SU-DHL-6 (cell line): ENCODE measurements at regions not wholly inside any gene's neighbourhood (a gene's known extent, or its start where the extent isn't known, plus 50 kb on each side); places are given as distances from the start of the nearest gene placed in this dataset.
"Not testable (repeated sequence)": the region's sequence is repeated elsewhere in the genome, so short reads cannot be mapped to it uniquely, and the experiment has no call there.

Experiments
- H2AFZ ChIP-seq: fragments of 200-600 bp; sonication (generic); 2 replicates; pipeline ENCODE4 v1.6.1; 2014; ENCODE audit warnings: low read depth, mild to moderate bottlenecking, moderate library complexity, mixed read lengths, antibody characterized with exemption, low read length; ENCODE audit not compliant: severe bottlenecking
- H3F3A ChIP-seq: fragments of 200-600 bp; shearing (Covaris generic); 2 replicates; pipeline ENCODE4 v1.6.0; 2016; ENCODE audit warnings: antibody characterized with exemption, mild to moderate bottlenecking; ENCODE audit not compliant: insufficient read depth
- H3K27ac ChIP-seq: fragments of 200-600 bp; sonication (generic); 2 replicates; pipeline ENCODE4 v1.5.1; 2016; ENCODE audit warnings: low read depth, mild to moderate bottlenecking, low read length, moderate library complexity, mixed read lengths
- H3K27me3 ChIP-seq: fragments of 200-600 bp; sonication (generic), shearing (Covaris generic); 2 replicates; pipeline ENCODE4 v1.6.0; 2014; ENCODE audit warnings: mild to moderate bottlenecking, low read length
- H3K36me3 ChIP-seq: fragments of 200-600 bp; sonication (generic); 2 replicates; pipeline ENCODE4 v1.6.1; 2014; ENCODE audit warnings: mild to moderate bottlenecking, low read length, mixed read lengths
- H3K4me2 ChIP-seq: fragments of 300-600, 200-600 bp; shearing (Covaris generic), sonication (generic); 2 replicates; pipeline ENCODE4 v1.6.0; 2014; ENCODE audit warnings: low read length, low read depth, mild to moderate bottlenecking; ENCODE audit not compliant: poor library complexity, severe bottlenecking
- H3K4me3 ChIP-seq: fragments of 200-600 bp; sonication (generic); 2 replicates; pipeline ENCODE4 v1.5.1; 2014; ENCODE audit warnings: antibody characterized with exemption, low read length, mild to moderate bottlenecking, mixed read lengths; ENCODE audit not compliant: insufficient read depth, poor library complexity, severe bottlenecking
- H3K79me2 ChIP-seq: fragments of 200-600 bp; sonication (generic); 2 replicates; pipeline ENCODE4 v1.6.1; 2014; ENCODE audit warnings: mild to moderate bottlenecking, low read length, moderate library complexity; ENCODE audit not compliant: insufficient read depth
- H3K9ac ChIP-seq: fragments of 200-600 bp; sonication (generic); 2 replicates; pipeline ENCODE4 v1.7.0; 2014; ENCODE audit warnings: mild to moderate bottlenecking, low read length
- H3K9me2 ChIP-seq: fragments of 200-600 bp; sonication (generic); replicated peaks from 2 replicates; pipeline ENCODE4 v1.6.1; 2014; ENCODE audit warnings: low read length; ENCODE audit not compliant: insufficient read depth
- H3K9me3 ChIP-seq: fragments of 200-600 bp; sonication (generic); 2 replicates; pipeline ENCODE4 v1.6.1; 2014; ENCODE audit warnings: low read length, mixed read lengths; ENCODE audit not compliant: insufficient read depth
- H4K20me1 ChIP-seq: fragments of 200-600 bp; sonication (generic); 2 replicates; pipeline ENCODE4 v1.6.1; 2014; ENCODE audit warnings: low read depth, mild to moderate bottlenecking, antibody characterized with exemption, low read length, moderate library complexity, mixed read lengths
- EZH2phosphoT487 ChIP-seq: fragments of 200-600 bp; sonication (generic), shearing (Covaris generic); conservative IDR thresholded peaks from 2 replicates; pipeline ENCODE4 v1.6.1; 2018; ENCODE audit warnings: mild to moderate bottlenecking, antibody characterized with exemption, low read length, moderate library complexity, mixed read lengths
- TF ChIP-seq, protein P1 (sequence below): fragments of 200-600 bp; sonication (generic); IDR thresholded peaks from one replicate; pipeline ENCODE4 v1.5.1; 2017; ENCODE audit warnings: antibody characterized with exemption, mild to moderate bottlenecking, low read length, moderate library complexity; ENCODE audit not compliant: insufficient read depth, poor library complexity, severe bottlenecking

DNA sequence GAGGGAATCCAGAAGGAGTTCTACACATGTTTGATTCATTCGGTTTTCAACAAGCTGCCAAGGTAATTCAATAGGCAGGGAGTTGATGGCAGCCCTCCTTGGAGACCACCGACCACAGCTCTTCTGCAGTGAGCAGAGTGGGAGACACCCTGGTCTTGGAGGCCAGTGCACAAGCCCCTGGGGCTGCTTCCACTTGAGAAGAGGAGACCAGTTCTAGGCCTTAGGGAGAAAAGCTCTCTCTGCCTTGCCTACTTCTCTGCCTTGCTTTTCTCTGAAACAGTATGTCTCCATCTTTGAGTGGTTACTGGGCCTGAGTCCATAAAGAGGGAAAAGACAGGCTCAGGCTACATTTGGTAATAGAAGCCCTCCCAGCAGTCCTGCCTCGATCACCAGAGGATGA lies 671.9 kb downstream of the UQCRFS1 start:
- no peaks in the 10 kb centered on the region for H4K20me1 ChIP-seq
- no peak for TF ChIP-seq EZH2phosphoT487
- TF ChIP-seq, protein P1, sequence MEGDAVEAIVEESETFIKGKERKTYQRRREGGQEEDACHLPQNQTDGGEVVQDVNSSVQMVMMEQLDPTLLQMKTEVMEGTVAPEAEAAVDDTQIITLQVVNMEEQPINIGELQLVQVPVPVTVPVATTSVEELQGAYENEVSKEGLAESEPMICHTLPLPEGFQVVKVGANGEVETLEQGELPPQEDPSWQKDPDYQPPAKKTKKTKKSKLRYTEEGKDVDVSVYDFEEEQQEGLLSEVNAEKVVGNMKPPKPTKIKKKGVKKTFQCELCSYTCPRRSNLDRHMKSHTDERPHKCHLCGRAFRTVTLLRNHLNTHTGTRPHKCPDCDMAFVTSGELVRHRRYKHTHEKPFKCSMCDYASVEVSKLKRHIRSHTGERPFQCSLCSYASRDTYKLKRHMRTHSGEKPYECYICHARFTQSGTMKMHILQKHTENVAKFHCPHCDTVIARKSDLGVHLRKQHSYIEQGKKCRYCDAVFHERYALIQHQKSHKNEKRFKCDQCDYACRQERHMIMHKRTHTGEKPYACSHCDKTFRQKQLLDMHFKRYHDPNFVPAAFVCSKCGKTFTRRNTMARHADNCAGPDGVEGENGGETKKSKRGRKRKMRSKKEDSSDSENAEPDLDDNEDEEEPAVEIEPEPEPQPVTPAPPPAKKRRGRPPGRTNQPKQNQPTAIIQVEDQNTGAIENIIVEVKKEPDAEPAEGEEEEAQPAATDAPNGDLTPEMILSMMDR: no peak
- peaks cover 9% of the 10 kb centered on the region; the same call in 1 of the 2 replicates for H3K36me3 ChIP-seq
- no peak overlapping the region for H3K4me3 ChIP-seq
- peak overlapping the region; percentile 44; the same call in 1 of the 2 replicates for H3K9ac ChIP-seq
- peak overlapping the region; percentile 91 for H3K27ac ChIP-seq
- no peaks in the 10 kb centered on the region for H3K9me2 ChIP-seq
- H3F3A ChIP-seq: peaks cover 28% of the 10 kb centered on the region; the same call in 1 of the 2 replicates
- no peak overlapping the region for H3K4me2 ChIP-seq
- H2AFZ ChIP-seq: peak overlapping the region; percentile 64
- H3K79me2 ChIP-seq: no peaks in the 10 kb centered on the region
- peaks cover 16% of the 10 kb centered on the region; the same call in 1 of the 2 replicates for H3K9me3 ChIP-seq
- H3K27me3 ChIP-seq: no peaks in the 10 kb centered on the region

DNA sequence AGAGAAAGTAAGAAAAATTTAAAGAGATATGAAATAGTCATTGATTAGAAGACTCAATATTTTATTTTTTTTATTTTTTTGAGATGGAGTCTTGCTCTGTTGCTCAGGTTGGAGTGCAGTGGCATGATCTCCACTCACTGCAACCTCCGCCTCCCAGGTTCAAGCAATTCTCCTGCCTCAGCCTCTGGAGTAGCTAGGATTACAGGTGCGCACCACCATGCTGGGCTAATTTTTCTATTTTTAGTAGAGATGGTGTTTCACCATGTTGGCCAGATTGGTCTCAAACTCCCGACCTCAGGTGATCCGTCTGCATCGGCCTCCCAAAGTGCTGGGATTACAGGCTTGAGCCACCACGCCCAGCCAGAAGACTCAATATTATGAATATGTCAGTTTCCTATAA lies 672.6 kb downstream of the UQCRFS1 start:
- Histone ChIP-seq H3F3A (peaks cover 34% of the 10 kb centered on the region; the same call in 1 of the 2 replicates), H3K9me3 (peaks cover 16% of the 10 kb centered on the region; the same call in 1 of the 2 replicates)
- not testable (repeated sequence) for H3K4me3 ChIP-seq, H3K79me2 ChIP-seq, H4K20me1 ChIP-seq, H3K4me2 ChIP-seq, H3K27me3 ChIP-seq, H3K9ac ChIP-seq, H3K27ac ChIP-seq, H3K36me3 ChIP-seq, H2AFZ ChIP-seq, H3K9me2 ChIP-seq

DNA sequence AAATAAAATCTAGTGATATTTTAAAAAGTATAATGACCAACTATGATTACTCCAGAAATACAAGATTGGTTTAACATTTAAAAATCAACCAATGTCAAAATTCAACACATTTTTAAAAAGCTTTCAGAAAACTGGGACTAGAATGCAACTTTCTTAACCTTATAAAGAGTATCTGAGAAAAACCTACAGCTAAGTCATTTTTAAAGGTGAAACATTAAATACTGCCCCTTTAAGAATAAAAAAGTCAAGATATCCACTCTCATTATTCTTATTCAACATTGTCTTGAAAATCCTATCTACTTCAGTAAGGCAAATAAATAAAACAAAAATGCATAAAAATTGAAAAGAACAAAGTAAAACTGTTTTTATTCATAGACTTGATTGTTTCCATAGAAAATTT lies 673.2 kb downstream of the UQCRFS1 start:
- H3K4me2 ChIP-seq: no peak overlapping the region
- no peaks in the 10 kb centered on the region for H3K27me3 ChIP-seq
- no peak overlapping the region for H2AFZ ChIP-seq
- peak overlapping the region; percentile 31; the same call in 1 of the 2 replicates for H3K27ac ChIP-seq
- H3F3A ChIP-seq: peaks cover 40% of the 10 kb centered on the region; the same call in 1 of the 2 replicates
- no peak overlapping the region for H3K9ac ChIP-seq
- no peak for TF ChIP-seq EZH2phosphoT487
- TF ChIP-seq, protein P1: no peak
- H3K79me2 ChIP-seq: no peaks in the 10 kb centered on the region
- H3K9me3 ChIP-seq: peaks cover 16% of the 10 kb centered on the region; the same call in 1 of the 2 replicates
- H3K36me3 ChIP-seq: peaks cover 9% of the 10 kb centered on the region; the same call in 1 of the 2 replicates
- H3K9me2 ChIP-seq: no peaks in the 10 kb centered on the region
- no peaks in the 10 kb centered on the region for H4K20me1 ChIP-seq
- H3K4me3 ChIP-seq: no peak overlapping the region

DNA sequence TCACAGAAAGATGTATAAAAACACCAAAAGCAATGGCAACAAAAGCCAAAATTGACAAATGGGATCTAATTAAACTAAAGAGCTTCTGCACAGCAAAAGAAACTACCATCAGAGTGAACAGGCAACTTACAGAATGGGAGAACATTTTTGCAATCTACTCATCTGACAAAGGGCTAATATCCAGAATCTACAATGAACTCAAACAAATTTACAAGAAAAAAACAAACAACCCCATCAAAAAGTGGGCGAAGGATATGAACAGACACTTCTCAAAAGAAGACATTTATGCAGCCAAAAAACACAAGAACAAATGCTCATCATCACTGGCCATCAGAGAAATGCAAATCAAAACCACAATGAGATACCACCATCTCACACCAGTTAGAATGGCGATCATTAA lies 674.4 kb downstream of the UQCRFS1 start:
- not testable (repeated sequence) for H3K79me2 ChIP-seq, H3K27ac ChIP-seq, H3K9ac ChIP-seq, H3K36me3 ChIP-seq, H4K20me1 ChIP-seq, H2AFZ ChIP-seq, H3K4me2 ChIP-seq, H3K4me3 ChIP-seq, H3K9me2 ChIP-seq, H3K27me3 ChIP-seq
- H3K9me3 ChIP-seq: peaks cover 16% of the 10 kb centered on the region; the same call in 1 of the 2 replicates
- peaks cover 47% of the 10 kb centered on the region; the same call in 1 of the 2 replicates for H3F3A ChIP-seq
